Tibial nerve (tissue), 4 donors: ENCODE measurements at regions not wholly inside any gene's neighbourhood (a gene's known extent, or its start where the extent isn't known, plus 50 kb on each side); places are given as distances from the start of the nearest gene placed in this dataset.

Experiments used
- DNase-seq, 2 donors: peaks; one replicate each; pipeline ENCODE4 v3.0.0-alpha.2; 2019; ENCODE audit warnings: low spot score in 2 of 2
- H3K27ac ChIP-seq, 4 donors: fragments of 200-600 bp; sonication (generic) in 3 of 4; one replicate each; pipeline ENCODE4 v1.5.1; 2017 to 2019; ENCODE audit warnings: mild to moderate bottlenecking in 1 of 4
- H3K27me3 ChIP-seq, 2 donors: fragments of 200-600 bp; sonication (generic) in 1 of 2; one replicate each; pipeline versions ENCODE4 v1.5.1 to v1.6.0; 2017 to 2019
- H3K36me3 ChIP-seq, 3 donors: fragments of 200-600 bp; sonication (generic); one replicate each; pipeline ENCODE4 v1.5.1; 2018 to 2019
- H3K4me1 ChIP-seq, 4 donors: fragments of 200-600 bp; sonication (generic) in 3 of 4; one replicate each; pipeline ENCODE4 v1.5.1; 2017 to 2019
- H3K4me3 ChIP-seq, 4 donors: fragments of 200-600 bp; sonication (generic) in 3 of 4; one replicate each; pipeline ENCODE4 v1.5.1; 2017 to 2019; ENCODE audit warnings: mild to moderate bottlenecking in 1 of 4, moderate library complexity in 1 of 4
- H3K9me3 ChIP-seq, 4 donors: fragments of 200-600 bp; sonication (generic) in 3 of 4; one replicate each; pipeline ENCODE4 v1.5.1; 2017 to 2019
- EP300 ChIP-seq, 2 donors: sonication (generic); formaldehyde crosslinking; IDR thresholded peaks; one replicate each; pipeline ENCODE4 v1.6.1; 2017; ENCODE audit warnings: antibody characterized with exemption in 2 of 2, mild to moderate bottlenecking in 1 of 2
- POLR2A ChIP-seq, 2 donors: fragments of 450-650 bp; IDR thresholded peaks; one replicate each; pipeline ENCODE4 v1.6.1; 2017; ENCODE audit warnings: antibody characterized with exemption in 2 of 2, mild to moderate bottlenecking in 2 of 2, moderate library complexity in 2 of 2
- WGBS, 2 donors: methylation state at CpG; one replicate each; pipeline ENCODE4 v1.1.5; 2018; 5-methylcytosine and 5-hydroxymethylcytosine counted together
- TF ChIP-seq, protein P1 (sequence below), 5 experiments: fragments of 200-600 bp in 3 of 5; fragments of 450-650 bp in 2 of 5; sonication (generic) in 3 of 5; IDR thresholded peaks; one replicate each; pipeline ENCODE4 v1.5.1; 2016 to 2019; ENCODE audit warnings: antibody characterized with exemption in 5 of 5, mild to moderate bottlenecking in 3 of 5, moderate library complexity in 2 of 5

DNA sequence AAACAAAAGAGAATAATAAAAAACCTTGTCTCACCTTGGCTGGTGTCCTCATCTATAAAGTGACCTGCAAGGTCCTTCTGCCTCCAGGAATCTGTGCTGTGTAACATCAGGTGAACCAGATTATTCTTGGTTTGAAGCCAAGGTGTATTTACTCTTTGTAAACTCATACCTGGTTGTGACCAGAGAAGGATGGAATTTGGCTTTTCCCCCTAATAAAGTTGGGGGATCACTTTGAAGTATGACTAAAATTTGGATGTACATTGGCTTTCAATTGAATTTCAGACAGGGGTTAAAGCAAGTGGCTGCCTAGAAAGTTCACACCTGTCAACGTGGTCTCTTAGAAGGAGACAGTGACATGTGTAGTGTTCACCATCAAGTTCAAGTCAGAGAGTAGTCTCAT is 100.1 kb downstream of the SCP2D1 start:
- H3K36me3 ChIP-seq: no peaks in the 10 kb centered on the region
- DNase-seq: no peak
- H3K27me3 ChIP-seq: no peaks in the 10 kb centered on the region
- TF ChIP-seq POLR2A (IDR thresholded peaks at IDR 0.05): no peak
- TF ChIP-seq, protein P1, sequence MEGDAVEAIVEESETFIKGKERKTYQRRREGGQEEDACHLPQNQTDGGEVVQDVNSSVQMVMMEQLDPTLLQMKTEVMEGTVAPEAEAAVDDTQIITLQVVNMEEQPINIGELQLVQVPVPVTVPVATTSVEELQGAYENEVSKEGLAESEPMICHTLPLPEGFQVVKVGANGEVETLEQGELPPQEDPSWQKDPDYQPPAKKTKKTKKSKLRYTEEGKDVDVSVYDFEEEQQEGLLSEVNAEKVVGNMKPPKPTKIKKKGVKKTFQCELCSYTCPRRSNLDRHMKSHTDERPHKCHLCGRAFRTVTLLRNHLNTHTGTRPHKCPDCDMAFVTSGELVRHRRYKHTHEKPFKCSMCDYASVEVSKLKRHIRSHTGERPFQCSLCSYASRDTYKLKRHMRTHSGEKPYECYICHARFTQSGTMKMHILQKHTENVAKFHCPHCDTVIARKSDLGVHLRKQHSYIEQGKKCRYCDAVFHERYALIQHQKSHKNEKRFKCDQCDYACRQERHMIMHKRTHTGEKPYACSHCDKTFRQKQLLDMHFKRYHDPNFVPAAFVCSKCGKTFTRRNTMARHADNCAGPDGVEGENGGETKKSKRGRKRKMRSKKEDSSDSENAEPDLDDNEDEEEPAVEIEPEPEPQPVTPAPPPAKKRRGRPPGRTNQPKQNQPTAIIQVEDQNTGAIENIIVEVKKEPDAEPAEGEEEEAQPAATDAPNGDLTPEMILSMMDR (IDR thresholded peaks at IDR 0.05): no peak
- TF ChIP-seq EP300 (IDR thresholded peaks at IDR 0.05): no peak
- WGBS, 2 donors: 83 to 89% methylated on average over 1 of the region's 1 CpG
- no peak overlapping the region for H3K4me3 ChIP-seq
- H3K4me1 ChIP-seq: no peaks in the 10 kb centered on the region
- no peak overlapping the region for H3K27ac ChIP-seq
- no peaks in the 10 kb centered on the region for H3K9me3 ChIP-seq

DNA sequence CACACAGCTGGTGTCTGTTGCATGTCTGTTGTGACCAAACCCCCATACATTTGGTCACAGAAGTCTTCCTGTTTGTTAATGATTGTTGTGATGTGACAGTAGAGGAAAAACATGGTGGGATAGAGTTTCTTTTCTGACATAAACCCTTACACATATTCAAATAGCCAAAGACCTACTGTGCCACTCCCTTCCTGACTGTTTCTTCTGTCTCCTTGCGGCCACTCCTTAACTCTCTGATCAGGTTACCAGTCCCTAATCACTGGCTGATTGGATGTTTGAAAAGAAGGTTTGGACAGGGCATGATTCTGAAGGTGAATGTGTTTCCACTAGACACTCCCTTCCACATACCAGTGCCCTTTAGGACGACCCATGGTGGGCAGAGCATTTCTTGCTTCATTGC is 101.2 kb downstream of the SCP2D1 start:
- Histone ChIP-seq H3K9me3 (no peaks in the 10 kb centered on the region), H3K27ac (no peak overlapping the region), H3K27me3 (no peaks in the 10 kb centered on the region), H3K4me3 (no peak overlapping the region), H3K36me3 (no peaks in the 10 kb centered on the region), H3K4me1 (no peaks in the 10 kb centered on the region)
- DNase-seq: no peak
- TF ChIP-seq, protein P1 (IDR thresholded peaks at IDR 0.05): no peak
- no peak for TF ChIP-seq EP300 (IDR thresholded peaks at IDR 0.05)
- no peak for TF ChIP-seq POLR2A (IDR thresholded peaks at IDR 0.05)
- 74 to 82% methylated on average over 2 of the region's 2 CpGs for WGBS, 2 donors

DNA sequence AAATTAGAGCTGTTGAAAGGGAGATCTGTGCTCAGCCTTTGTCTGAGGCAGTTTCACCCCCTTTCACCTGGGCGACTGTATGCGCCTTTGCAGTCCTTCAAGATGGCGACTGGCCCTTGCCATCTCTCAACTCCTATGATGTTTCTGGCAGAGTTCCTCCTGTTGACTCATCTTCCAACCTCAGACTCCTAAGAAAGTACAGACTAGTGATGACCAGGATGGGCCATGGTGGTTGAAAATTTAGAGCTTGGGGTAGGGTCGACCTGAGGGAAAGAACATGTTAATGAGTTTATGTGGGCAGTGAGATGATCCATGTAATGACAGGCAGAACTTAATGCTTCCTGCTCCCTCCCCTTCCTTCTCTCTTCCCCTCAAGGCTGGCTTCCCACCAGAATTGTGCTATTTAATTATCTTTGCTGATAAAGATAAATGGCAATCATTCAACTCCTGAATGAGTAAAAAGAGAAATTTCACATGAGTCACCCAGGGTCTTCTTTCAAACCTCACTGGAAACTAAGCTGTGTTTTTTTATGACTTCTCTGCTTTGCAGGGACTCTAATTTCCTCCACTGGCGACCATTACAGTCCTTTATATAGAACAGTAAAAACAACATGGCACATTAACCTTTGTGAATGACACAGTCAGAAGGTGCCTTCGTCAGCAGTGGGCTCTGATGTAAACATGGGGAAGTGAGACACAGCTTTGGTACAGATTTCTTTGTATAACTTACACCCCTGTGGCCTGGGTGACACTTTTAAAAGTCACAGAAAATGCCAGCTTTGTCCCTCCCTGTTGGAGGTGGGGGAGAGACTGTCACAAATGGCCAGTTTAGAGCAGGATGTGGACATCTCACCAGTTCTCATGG is 103.5 kb downstream of the SCP2D1 start:
- Histone ChIP-seq H3K4me1 (no peaks in the 10 kb centered on the region), H3K27me3 (no peaks in the 10 kb centered on the region), H3K4me3 (no peak overlapping the region), H3K27ac (no peak overlapping the region), H3K36me3 (no peaks in the 10 kb centered on the region), H3K9me3 (no peaks in the 10 kb centered on the region)
- TF ChIP-seq EP300 (IDR thresholded peaks at IDR 0.05) (no peak), POLR2A (IDR thresholded peaks at IDR 0.05) (no peak)
- TF ChIP-seq, protein P1 (IDR thresholded peaks at IDR 0.05): no peak
- no peak for DNase-seq
- WGBS, 2 donors: 57 to 69% methylated on average over 6 of the region's 6 CpGs

DNA sequence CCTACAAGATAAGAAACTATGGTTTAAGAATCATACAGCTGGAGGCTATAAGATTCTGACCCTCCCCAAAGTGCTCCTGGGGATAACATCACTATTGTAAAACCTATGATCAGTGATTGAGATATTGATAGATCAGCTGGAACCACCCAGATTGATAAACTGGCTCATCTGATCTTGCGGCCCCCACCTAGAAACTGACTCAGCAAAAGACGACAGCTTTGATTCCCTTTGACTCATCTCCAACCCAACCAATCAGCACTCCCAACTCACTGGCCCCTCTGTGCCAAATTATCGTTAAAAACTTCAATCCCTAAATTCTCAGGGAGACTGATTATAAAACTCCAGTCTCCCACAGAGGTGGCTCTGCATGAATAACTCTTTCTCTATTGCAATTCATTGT is 106.4 kb downstream of the SCP2D1 start:
- no peak overlapping the region for H3K4me3 ChIP-seq
- DNase-seq: no peak
- no peaks in the 10 kb centered on the region for H3K4me1 ChIP-seq
- H3K36me3 ChIP-seq: no peaks in the 10 kb centered on the region
- H3K27me3 ChIP-seq: no peaks in the 10 kb centered on the region
- no peak overlapping the region for H3K27ac ChIP-seq
- TF ChIP-seq POLR2A (IDR thresholded peaks at IDR 0.05): no peak
- TF ChIP-seq EP300 (IDR thresholded peaks at IDR 0.05): no peak
- TF ChIP-seq, protein P1 (IDR thresholded peaks at IDR 0.05): no peak
- H3K9me3 ChIP-seq: no peaks in the 10 kb centered on the region
- WGBS, 2 donors: 78 to 82% methylated on average over 3 of the region's 3 CpGs

DNA sequence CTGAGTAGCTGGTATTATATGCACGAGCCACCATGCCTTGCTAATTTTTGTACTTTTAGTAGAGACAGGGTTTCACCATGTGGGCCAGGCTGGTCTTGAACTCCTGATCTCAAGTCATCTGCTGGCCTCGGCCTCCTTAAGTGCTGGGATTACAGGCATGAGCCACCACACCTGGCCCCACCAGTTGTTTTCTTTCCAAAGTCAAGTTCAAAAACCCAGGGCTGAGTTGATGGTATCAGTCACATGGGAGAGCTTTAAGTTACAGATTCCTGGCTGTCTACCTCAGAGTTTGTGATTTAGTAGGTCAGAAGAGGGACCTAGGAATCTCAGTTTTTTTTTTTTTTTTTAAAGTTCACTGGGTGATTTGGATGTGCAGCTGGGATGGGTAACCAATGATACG is 107.7 kb downstream of the SCP2D1 start:
- TF ChIP-seq, protein P1 (IDR thresholded peaks at IDR 0.05): no peak
- TF ChIP-seq POLR2A (IDR thresholded peaks at IDR 0.05) (no peak), EP300 (IDR thresholded peaks at IDR 0.05) (no peak)
- Histone ChIP-seq H3K4me1 (no peaks in the 10 kb centered on the region), H3K4me3 (no peak overlapping the region), H3K27ac (no peak overlapping the region), H3K9me3 (no peaks in the 10 kb centered on the region), H3K27me3 (no peaks in the 10 kb centered on the region), H3K36me3 (no peaks in the 10 kb centered on the region)
- 82 to 86% methylated on average over 3 of the region's 3 CpGs for WGBS, 2 donors
- DNase-seq: no peak
